ENCODE measurements at regions not wholly inside any gene's neighbourhood (a gene's known extent, or its start where the extent isn't known, plus 50 kb on each side); places are given as distances from the start of the nearest gene placed in this dataset.

DNA sequence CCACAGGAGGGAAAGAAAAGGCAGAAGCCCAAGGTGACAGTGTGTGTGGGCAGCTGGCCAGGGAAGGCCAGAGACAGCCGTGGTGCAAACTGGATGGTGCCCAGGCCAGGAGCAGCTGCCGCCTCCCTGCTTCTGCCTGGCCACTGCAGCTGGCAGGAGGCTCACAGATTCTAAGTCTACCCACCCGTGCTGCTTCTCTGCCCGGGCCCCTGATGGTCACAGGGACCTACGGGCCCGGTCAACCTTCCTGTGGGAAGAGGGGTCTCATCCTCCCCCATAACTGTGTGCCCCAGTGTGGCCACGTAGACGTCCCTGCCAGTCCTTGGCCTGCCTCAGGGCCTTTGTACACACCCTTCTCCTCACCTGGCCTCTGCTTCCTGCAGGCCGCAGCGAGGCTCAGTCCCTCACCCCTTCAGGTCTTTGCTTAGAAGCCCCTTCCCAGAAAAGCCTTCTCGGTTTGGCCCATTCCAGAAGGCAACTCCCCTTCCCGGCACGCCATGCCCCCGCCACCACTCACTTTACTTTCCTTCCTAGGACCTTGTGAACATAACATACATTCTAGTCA lies 192.6 kb upstream of the AJAP1 start:
- no peak for TF ChIP-seq CTCF (IDR thresholded peaks at IDR 0.05; ENCODE audit: low read depth, low read length, missing control alignments)
- DNase-seq (ENCODE audit: extremely low read depth, low read depth): no peak

GRCh38 chr1:4462831-4463484 lies 191.5 kb upstream of the AJAP1 start:
- no peak for TF ChIP-seq CTCF (IDR thresholded peaks at IDR 0.05; ENCODE audit: low read depth, low read length, missing control alignments)
- H3K4me3 ChIP-seq (replicated peaks; ENCODE audit: low read depth, low read length): no peak overlapping the region
- no peak for DNase-seq (ENCODE audit: extremely low read depth, low read depth)

More for the DNA sequence above, 192.6 kb upstream of the AJAP1 start:
- no peak overlapping the region for H3K4me3 ChIP-seq (replicated peaks; ENCODE audit: low read depth, low read length)

DNA sequence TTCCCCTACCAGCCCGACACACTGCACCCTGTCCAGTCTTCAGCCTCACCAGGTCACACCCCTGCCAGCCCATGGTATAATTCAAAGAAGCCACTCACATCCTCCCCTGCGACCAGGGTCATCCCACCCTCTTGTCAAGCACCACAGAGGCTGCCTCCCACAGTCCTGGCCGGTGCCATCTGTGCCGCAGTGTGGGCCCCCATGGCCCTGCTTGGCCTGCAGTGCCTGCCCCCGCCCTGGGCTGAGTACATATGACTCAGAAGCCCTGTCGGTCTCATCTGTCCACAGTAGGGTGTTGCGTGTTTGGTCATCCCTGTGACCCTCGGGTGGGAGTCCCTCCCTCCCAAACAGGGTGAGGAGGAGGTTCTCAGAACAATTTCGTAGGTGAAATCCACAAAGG lies 190.8 kb upstream of the AJAP1 start:
- H3K4me3 ChIP-seq (replicated peaks; ENCODE audit: low read depth, low read length): no peak overlapping the region
- no peak for TF ChIP-seq CTCF (IDR thresholded peaks at IDR 0.05; ENCODE audit: low read depth, low read length, missing control alignments)
- no peak for DNase-seq (ENCODE audit: extremely low read depth, low read depth)

DNA sequence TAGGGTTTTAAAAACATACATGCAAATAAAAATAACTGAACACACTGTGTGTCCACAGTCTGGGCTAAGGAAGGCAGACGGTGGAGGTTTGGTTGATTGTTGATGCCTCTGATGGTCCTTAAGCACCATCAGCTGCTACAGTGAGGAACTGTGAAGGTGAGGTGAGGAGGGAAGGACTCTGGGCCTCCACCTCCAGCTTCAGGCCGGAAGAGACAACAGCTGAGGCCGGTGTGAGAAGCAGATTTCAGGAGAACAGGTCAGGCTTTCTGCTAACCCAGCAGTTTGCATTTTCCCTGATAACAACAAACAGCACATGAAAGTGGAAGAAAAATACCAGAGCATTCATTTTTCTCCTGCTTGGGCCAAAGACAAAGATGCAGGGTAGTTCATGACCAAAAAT lies 189.9 kb upstream of the AJAP1 start:
- no peak for DNase-seq (ENCODE audit: extremely low read depth, low read depth)
- no peak overlapping the region for H3K4me3 ChIP-seq (replicated peaks; ENCODE audit: low read depth, low read length)
- TF ChIP-seq CTCF (IDR thresholded peaks at IDR 0.05; ENCODE audit: low read depth, low read length, missing control alignments): no peak

DNA sequence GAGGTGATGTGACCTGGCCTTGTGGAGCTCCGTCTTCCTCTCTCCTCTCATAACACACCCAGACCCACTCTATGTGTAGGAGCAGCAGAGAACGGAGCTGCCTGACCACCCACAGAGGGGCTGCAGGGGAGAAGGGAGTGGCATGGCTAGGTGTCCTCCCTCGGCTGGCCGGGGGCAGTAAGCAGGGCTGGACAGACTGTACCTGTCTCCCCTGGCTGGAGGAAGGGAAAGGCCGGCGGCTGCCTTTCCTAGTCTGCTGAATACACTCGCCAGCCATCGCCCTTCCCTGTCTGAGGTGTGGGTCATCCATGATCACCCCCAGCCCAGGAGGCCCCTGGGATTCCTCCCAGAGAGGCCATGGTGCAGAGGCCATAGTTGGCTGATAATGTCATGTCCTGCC lies 187.2 kb upstream of the AJAP1 start:
- TF ChIP-seq CTCF (IDR thresholded peaks at IDR 0.05; ENCODE audit: low read depth, low read length, missing control alignments): no peak
- no peak for DNase-seq (ENCODE audit: extremely low read depth, low read depth)

GRCh38 chr1:4468386-4468785 lies 186.0 kb upstream of the AJAP1 start:
- no peak for DNase-seq (ENCODE audit: extremely low read depth, low read depth)
- TF ChIP-seq CTCF (IDR thresholded peaks at IDR 0.05; ENCODE audit: low read depth, low read length, missing control alignments): no peak
- H3K4me3 ChIP-seq (replicated peaks; ENCODE audit: low read depth, low read length): no peak overlapping the region

More for the DNA sequence above, 187.2 kb upstream of the AJAP1 start:
- H3K4me3 ChIP-seq (replicated peaks; ENCODE audit: low read depth, low read length): no peak overlapping the region

All from HFF-Myc (cell line).